Loucy (cell line): ENCODE measurements at regions not wholly inside any gene's neighbourhood (a gene's known extent, or its start where the extent isn't known, plus 50 kb on each side); places are given as distances from the start of the nearest gene placed in this dataset.
"Not testable (repeated sequence)": the region's sequence is repeated elsewhere in the genome, so short reads cannot be mapped to it uniquely, and the experiment has no call there.

Source experiments
- H2AFZ ChIP-seq: fragments of 200-600 bp; sonication (generic); 2 replicates; pipeline ENCODE4 v1.6.0; 2016; ENCODE audit warnings: antibody characterized with exemption, mild to moderate bottlenecking, low read length, moderate library complexity
- H3F3A ChIP-seq: fragments of 200-600 bp; 2 replicates; pipeline ENCODE4 v1.6.0; 2016; ENCODE audit warnings: antibody characterized with exemption, low read depth, mild to moderate bottlenecking
- H3K27me3 ChIP-seq: fragments of 200-600 bp; sonication (generic); 2 replicates; pipeline ENCODE4 v1.6.1; 2014; ENCODE audit warnings: low read length, mild to moderate bottlenecking; ENCODE audit not compliant: insufficient read depth, poor library complexity, severe bottlenecking
- H3K36me3 ChIP-seq: fragments of 200-600 bp; sonication (generic); 2 replicates; pipeline ENCODE4 v1.6.1; 2016; ENCODE audit warnings: low read length; ENCODE audit not compliant: insufficient read depth
- H3K4me1 ChIP-seq: fragments of 200-600 bp; sonication (generic); 2 replicates; pipeline ENCODE4 v1.5.1; 2014; ENCODE audit warnings: low read length, mild to moderate bottlenecking; ENCODE audit not compliant: insufficient read depth, poor library complexity, severe bottlenecking
- H3K4me2 ChIP-seq: fragments of 200-600 bp; sonication (generic); 2 replicates; pipeline ENCODE4 v1.6.0; 2014; ENCODE audit warnings: antibody characterized with exemption, low read length, low read depth, mild to moderate bottlenecking; ENCODE audit not compliant: poor library complexity, severe bottlenecking
- H3K4me3 ChIP-seq: fragments of 200-600 bp; sonication (generic); 2 replicates; pipeline ENCODE4 v1.5.1; 2014; ENCODE audit warnings: low read length, mild to moderate bottlenecking, mixed read lengths; ENCODE audit not compliant: poor library complexity, severe bottlenecking
- H3K79me2 ChIP-seq: fragments of 200-600 bp; sonication (generic); 2 replicates; pipeline ENCODE4 v1.6.1; 2014; ENCODE audit warnings: low read length; ENCODE audit not compliant: insufficient read depth
- H3K9ac ChIP-seq: fragments of 200-600 bp; sonication (generic); 2 replicates; pipeline ENCODE4 v1.6.0; 2014; ENCODE audit warnings: mild to moderate bottlenecking, low read depth, low read length, moderate library complexity; ENCODE audit not compliant: poor library complexity, severe bottlenecking
- H3K9me2 ChIP-seq: fragments of 200-600 bp; sonication (generic); replicated peaks from 2 replicates; pipeline ENCODE4 v1.6.1; 2016; ENCODE audit warnings: low read depth, low read length, mixed read lengths
- H3K9me3 ChIP-seq: fragments of 200-600 bp; sonication (generic); 2 replicates; pipeline ENCODE4 v1.6.1; 2014; ENCODE audit warnings: mild to moderate bottlenecking, antibody characterized with exemption, low read length, low read depth; ENCODE audit not compliant: insufficient read depth
- H4K20me1 ChIP-seq: fragments of 200-600 bp; sonication (generic); 2 replicates; pipeline ENCODE4 v1.6.0; 2014; ENCODE audit warnings: antibody characterized with exemption, low read length, mild to moderate bottlenecking; ENCODE audit not compliant: insufficient read depth, poor library complexity, severe bottlenecking
- CTCF ChIP-seq: fragments of 200-600 bp; sonication (generic); conservative IDR thresholded peaks from 2 replicates; pipeline ENCODE4 v1.5.1; 2014; ENCODE audit warnings: mild to moderate bottlenecking, antibody characterized with exemption, low read length
- EZH2phosphoT487 ChIP-seq: fragments of 200-600 bp; IDR thresholded peaks from 2 replicates; pipeline ENCODE4 v1.6.1; 2018; ENCODE audit warnings: antibody characterized with exemption, mild to moderate bottlenecking, moderate library complexity, borderline replicate concordance

DNA sequence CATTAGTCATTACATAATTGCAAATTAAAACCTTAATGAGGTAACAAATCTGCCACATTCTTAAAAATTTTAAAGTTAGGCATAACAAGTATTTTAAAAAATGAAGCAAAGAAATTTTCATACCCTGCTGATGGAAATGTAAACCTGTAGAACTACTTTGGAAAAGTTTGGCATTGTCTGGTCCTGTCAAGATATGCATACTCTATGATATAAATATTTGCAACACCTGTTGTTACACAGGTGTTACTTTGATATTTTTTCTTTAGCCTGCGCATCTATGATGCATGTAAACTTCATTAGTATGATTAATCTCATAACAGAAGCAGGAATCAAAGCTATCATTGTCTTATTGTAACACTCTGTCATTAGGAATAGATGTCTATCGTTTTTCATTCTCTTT lies 634.3 kb downstream of the TRIB2 start:
- no peak overlapping the region for H3K4me2 ChIP-seq
- no peaks in the 10 kb centered on the region for H3K4me1 ChIP-seq
- H3K79me2 ChIP-seq = no peaks in the 10 kb centered on the region
- no peak overlapping the region for H3K4me3 ChIP-seq
- no peaks in the 10 kb centered on the region for H3K9me2 ChIP-seq
- no peak overlapping the region for H2AFZ ChIP-seq
- H3K9ac ChIP-seq = no peak overlapping the region
- TF ChIP-seq CTCF (no peak), EZH2phosphoT487 (no peak)
- no peaks in the 10 kb centered on the region for H3F3A ChIP-seq
- no peaks in the 10 kb centered on the region for H4K20me1 ChIP-seq
- no peaks in the 10 kb centered on the region for H3K27me3 ChIP-seq
- H3K36me3 ChIP-seq = no peaks in the 10 kb centered on the region
- no peaks in the 10 kb centered on the region for H3K9me3 ChIP-seq

GRCh38 chr2:13353083-13353482 lies 636.3 kb downstream of the TRIB2 start:
- Histone ChIP-seq H3K79me2 (no peaks in the 10 kb centered on the region), H2AFZ (no peak overlapping the region)

DNA sequence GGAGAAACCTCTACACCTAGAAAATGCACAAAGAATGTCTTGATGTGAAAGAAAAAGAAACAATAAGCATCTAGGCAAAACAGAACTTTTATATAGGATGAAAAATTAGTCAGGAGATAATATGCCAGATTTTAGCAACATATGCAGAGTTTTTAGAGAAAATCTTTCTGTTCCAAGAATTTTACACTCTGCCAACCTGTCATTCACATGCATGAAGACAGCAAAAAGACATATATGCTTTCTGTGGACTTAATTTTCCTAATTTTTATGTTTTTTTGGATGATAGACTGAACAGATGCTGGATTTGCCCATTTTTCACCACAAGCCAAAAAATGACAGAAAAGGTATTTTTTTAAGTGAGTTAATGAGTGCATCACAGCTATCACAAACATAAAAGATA lies 637.3 kb downstream of the TRIB2 start:
- Histone ChIP-seq H3K9me3 (no peaks in the 10 kb centered on the region), H3K27me3 (no peaks in the 10 kb centered on the region), H2AFZ (no peak overlapping the region), H3K9ac (no peak overlapping the region), H3K4me1 (no peaks in the 10 kb centered on the region), H3F3A (no peaks in the 10 kb centered on the region), H3K79me2 (no peaks in the 10 kb centered on the region), H4K20me1 (no peaks in the 10 kb centered on the region), H3K4me3 (no peak overlapping the region), H3K9me2 (no peaks in the 10 kb centered on the region), H3K36me3 (no peaks in the 10 kb centered on the region), H3K4me2 (no peak overlapping the region)
- TF ChIP-seq EZH2phosphoT487 = no peak
- no peak for TF ChIP-seq CTCF

More at GRCh38 chr2:13353083-13353482, 636.3 kb downstream of the TRIB2 start:
- no peaks in the 10 kb centered on the region for H3K9me3 ChIP-seq
- H3F3A ChIP-seq = no peaks in the 10 kb centered on the region
- no peak for TF ChIP-seq EZH2phosphoT487
- no peak for TF ChIP-seq CTCF
- no peaks in the 10 kb centered on the region for H3K4me1 ChIP-seq
- no peak overlapping the region for H3K4me2 ChIP-seq
- no peaks in the 10 kb centered on the region for H3K9me2 ChIP-seq
- H3K27me3 ChIP-seq = no peaks in the 10 kb centered on the region
- no peaks in the 10 kb centered on the region for H3K36me3 ChIP-seq
- H3K4me3 ChIP-seq = no peak overlapping the region
- no peaks in the 10 kb centered on the region for H4K20me1 ChIP-seq
- H3K9ac ChIP-seq = no peak overlapping the region

GRCh38 chr2:13381928-13382327 lies 665.2 kb downstream of the TRIB2 start:
- not testable (repeated sequence) for H3K4me2 ChIP-seq, H3K4me1 ChIP-seq, H3F3A ChIP-seq, H2AFZ ChIP-seq, H3K9me3 ChIP-seq, H3K27me3 ChIP-seq, H3K79me2 ChIP-seq, H4K20me1 ChIP-seq, H3K9ac ChIP-seq, H3K9me2 ChIP-seq, H3K4me3 ChIP-seq, H3K36me3 ChIP-seq

DNA sequence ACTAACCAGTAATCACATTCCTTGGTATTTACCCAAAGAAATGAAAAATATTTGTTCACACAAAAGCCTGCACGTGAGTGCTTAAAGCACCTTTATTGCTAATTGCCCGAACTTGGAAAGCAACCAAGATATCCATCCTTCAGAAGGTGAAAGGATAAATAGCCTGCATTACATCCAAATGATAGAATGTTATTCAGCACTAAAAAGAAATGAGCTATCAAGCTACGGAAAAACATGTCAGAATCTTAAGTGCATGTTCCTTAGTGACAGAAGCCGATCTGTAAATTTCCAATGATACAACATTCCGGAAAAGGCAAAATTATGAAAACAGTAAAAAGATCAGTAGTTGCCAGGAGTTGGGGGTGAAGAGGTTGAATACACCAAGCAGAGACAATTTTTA lies 672.4 kb downstream of the TRIB2 start:
- H3F3A ChIP-seq, H3K9me2 ChIP-seq, H2AFZ ChIP-seq, H3K4me2 ChIP-seq, H3K79me2 ChIP-seq, H3K27me3 ChIP-seq, H3K4me3 ChIP-seq, H4K20me1 ChIP-seq, H3K9me3 ChIP-seq, H3K9ac ChIP-seq, H3K4me1 ChIP-seq, H3K36me3 ChIP-seq: not testable (repeated sequence)
